Cardiac fibroblast (primary cell): ENCODE measurements at regions not wholly inside any gene's neighbourhood (a gene's known extent, or its start where the extent isn't known, plus 50 kb on each side); places are given as distances from the start of the nearest gene placed in this dataset.
"Not testable (repeated sequence)": the region's sequence is repeated elsewhere in the genome, so short reads cannot be mapped to it uniquely, and the experiment has no call there.

Experiments
- DNase-seq, 2 donors: peaks; one replicate each; pipeline versions ENCODE4 v3.0.0 to v3.0.0-alpha.2; 2010; ENCODE audit warnings: low read depth in 2 of 2
- H3K4me3 ChIP-seq, 2 donors: replicated peaks in 1 of 2; 1 replicate in 1 of 2; 2 replicates in 1 of 2; pipeline ENCODE4 v1.5.1; 2011; ENCODE audit warnings: low read depth in 2 of 2, low read length in 2 of 2, mild to moderate bottlenecking in 2 of 2, moderate library complexity in 1 of 2
- CTCF ChIP-seq: IDR thresholded peaks from one replicate; pipeline ENCODE4 v1.5.1; 2011; ENCODE audit warnings: low read depth, mild to moderate bottlenecking, low read length, inconsistent platforms

DNA sequence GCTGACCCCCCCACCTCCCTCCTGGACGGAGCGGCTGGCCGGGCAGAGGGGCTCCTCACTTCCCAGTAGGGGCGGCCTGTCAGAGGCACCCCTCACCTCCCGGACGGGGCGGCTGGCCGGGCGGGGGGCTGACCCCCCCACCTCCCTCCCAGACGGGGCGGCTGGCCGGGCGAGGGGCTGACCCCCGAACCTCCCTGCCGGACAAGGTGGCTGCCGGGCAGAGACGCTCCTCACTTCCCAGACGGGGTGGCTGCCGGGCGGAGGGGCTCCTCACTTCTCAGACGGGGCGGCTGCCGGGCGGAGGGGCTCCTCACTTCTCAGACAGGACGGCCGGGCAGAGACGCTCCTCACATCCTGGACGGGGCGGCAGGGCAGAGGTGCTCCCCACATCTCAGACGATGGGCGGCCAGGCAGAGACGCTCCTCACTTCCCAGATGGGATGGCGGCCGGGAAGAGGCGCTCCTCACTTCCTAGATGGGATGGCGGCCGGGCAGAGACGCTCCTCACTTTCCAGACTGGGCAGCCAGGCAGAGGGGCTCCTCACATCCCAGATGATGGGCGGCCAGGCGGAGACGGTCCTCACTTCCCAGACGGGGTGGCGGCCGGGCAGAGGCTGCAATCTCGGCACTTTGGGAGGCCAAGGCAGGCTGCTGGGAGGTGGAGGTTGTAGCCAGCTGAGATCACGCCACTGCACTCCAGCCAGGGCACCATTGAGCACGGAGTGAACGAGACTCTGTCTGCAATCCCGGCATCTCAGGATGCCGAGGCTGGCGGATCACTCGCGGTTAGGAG is 66.2 kb upstream of the PAPPA2 start:
- not testable (repeated sequence) for DNase-seq, H3K4me3 ChIP-seq

GRCh38 chr1:176391621-176392020 is 71.4 kb upstream of the PAPPA2 start:
- no peak for DNase-seq
- H3K4me3 ChIP-seq = no peak overlapping the region
- TF ChIP-seq CTCF = no peak

- no peak for TF ChIP-seq CTCF
- no peak overlapping the region for H3K4me3 ChIP-seq
- DNase-seq = no peak
Observed at GRCh38 chr1:176384841-176385240, 78.1 kb upstream of the PAPPA2 start.

DNA sequence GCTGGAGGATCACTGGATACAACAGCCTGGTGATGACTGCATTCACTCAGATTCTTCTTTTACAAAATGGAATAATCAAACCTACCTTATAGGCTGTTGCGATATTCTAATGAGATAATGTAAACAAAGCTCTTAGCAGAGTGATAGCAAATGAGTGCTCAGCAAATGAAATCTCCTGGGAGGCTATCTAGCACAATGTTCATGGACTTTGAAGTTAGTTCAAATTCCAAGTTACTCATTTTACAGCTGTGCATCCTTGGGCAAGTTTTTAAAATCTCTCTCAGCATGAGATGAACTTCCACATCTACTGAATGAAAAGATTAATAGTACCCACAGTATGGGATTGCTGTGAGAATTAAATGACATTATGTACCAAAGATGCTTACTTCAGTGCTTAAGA is 80.8 kb upstream of the PAPPA2 start:
- H3K4me3 ChIP-seq = no peak overlapping the region
- no peak for TF ChIP-seq CTCF
- no peak for DNase-seq

DNA sequence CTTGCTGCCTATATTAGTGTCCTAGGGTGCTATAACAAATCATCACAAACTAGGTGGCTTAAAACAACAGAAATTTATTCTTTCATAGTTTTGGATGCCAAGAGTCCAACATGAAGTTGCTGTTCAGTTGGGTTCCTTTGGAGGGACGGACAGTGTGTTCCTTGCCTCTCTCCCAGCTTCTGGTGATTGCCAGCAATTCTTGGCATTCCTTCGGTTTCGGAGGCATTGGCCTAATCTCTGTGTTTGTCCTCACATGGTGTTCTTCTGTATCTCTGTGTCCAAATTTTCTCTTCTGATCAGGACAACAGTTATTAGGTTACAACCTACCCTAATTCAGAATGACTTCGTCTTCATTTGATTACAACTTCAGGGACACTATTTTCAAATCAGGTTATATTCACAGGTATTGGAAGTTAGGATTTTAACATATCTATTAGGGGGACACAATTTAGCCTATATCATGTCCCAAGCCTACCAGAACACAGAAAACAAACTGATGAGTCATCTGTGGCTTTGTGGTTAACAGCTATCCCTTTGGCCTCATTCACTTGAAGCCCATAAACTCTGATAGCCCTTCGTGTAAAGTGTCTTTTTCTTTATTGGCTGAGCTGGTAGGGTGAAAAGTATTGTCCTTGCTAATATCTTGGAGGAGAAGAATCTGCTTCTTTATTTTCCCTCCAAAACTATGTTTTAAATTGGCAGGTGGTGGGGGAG is 83.2 kb upstream of the PAPPA2 start:
- peak in 1 of 2 donors; percentile 5 for DNase-seq
- TF ChIP-seq CTCF = no peak
- no peak overlapping the region for H3K4me3 ChIP-seq

DNA sequence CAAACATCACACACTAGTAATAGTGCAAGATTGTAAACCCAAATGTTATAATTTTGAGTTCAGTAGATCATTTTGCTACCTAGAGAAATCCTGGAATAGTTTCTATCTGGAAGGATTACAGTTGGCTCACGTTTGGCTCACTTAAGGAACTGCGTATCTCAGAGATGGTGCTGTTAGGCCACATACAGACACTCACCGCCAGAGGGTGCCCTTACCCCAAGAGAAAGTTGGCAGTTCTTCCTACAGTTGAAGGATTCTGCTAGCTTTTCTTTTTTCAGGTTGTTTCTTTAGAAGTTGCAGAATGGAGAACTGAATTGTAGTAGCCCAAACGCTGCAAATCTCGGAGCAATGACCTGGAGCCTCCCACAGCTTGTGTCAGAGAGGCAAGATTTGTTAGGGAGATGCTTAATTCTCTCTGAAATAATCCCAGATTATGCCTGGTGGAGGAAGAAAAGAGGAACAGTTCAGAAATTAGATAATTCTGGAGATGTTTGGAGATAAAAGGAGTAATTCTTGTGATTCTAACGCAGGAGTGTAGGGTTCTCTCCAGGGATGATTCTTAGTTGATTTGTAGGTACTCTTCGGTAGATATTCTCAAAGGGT is 87.9 kb upstream of the PAPPA2 start:
- DNase-seq = peak; percentile 79
- no peak overlapping the region for H3K4me3 ChIP-seq
- peak; percentile 93 for TF ChIP-seq CTCF

DNA sequence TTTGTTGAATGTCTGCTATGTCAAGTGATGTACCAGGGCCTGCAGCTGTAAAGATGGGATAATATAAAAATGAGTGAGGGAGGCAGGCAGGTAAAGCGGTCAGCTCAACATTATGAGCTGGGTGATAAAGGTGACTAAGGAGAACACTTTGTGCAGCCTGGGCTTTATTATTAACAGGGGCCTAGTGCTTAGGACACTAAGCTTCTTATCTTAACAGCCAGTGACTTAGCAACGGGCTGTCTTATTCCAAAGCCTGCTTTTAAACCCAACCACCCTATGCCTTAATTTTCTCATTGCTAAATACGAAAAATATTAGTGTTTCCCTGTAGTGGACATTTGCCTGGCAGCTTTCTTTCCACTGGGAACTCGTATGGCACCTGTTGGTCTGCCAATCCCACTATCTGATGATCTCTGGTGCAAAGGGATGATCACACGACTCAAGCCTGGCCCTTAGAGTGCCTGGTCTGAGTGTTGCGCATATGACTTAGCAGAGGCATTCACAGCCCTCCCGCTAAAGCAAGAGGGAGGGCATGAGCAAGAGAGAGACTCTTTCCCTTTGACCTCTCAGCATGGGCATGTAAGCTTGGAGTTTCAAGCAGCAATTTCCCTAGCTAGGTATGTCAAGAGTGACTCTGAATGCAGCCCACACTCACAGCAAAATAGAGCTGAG is 98.6 kb upstream of the PAPPA2 start:
- H3K4me3 ChIP-seq = no peak overlapping the region
- no peak for DNase-seq
- no peak for TF ChIP-seq CTCF

- not testable (repeated sequence) for DNase-seq, H3K4me3 ChIP-seq
Observed at GRCh38 chr1:176349135-176349715, 113.8 kb upstream of the PAPPA2 start.
